ENCODE measurements at regions not wholly inside any gene's neighbourhood (a gene's known extent, or its start where the extent isn't known, plus 50 kb on each side); places are given as distances from the start of the nearest gene placed in this dataset.
"Not testable (repeated sequence)": the region's sequence is repeated elsewhere in the genome, so short reads cannot be mapped to it uniquely, and the experiment has no call there.

DNA sequence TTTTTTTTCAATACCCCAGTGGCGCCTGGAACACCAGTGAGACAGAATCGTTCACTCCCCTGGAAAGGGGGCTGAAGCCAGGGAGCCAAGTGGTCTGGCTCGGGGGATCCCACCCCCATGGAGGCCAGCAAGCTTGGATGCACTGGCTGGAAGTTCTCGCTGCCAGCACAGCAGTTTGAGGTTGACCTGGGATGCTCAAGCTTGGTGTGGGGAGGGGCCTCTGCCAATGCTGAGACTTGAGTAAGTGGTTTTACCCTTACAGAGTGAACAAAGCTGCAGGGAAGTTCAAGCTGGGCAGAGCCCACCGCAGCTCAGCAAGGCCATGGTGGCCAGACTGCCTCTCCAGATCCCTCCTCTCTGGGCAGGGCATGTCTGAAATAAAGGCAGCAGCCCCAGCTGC lies 276.2 kb upstream of the CNTN6 start:
- DNase-seq = no peak

GRCh38 chr3:834679-835078 lies 258.1 kb upstream of the CNTN6 start:
- no peak for DNase-seq

GRCh38 chr3:835096-835495 lies 257.7 kb upstream of the CNTN6 start:
- DNase-seq = no peak

GRCh38 chr3:839981-840380 lies 252.8 kb upstream of the CNTN6 start:
- no peak for DNase-seq

- no peak for DNase-seq
Measured at GRCh38 chr3:851098-851790, 241.6 kb upstream of the CNTN6 start.

GRCh38 chr3:852033-852432 lies 240.8 kb upstream of the CNTN6 start:
- DNase-seq = no peak

- no peak for DNase-seq
Measured at GRCh38 chr3:853489-853888, 239.3 kb upstream of the CNTN6 start.

DNA sequence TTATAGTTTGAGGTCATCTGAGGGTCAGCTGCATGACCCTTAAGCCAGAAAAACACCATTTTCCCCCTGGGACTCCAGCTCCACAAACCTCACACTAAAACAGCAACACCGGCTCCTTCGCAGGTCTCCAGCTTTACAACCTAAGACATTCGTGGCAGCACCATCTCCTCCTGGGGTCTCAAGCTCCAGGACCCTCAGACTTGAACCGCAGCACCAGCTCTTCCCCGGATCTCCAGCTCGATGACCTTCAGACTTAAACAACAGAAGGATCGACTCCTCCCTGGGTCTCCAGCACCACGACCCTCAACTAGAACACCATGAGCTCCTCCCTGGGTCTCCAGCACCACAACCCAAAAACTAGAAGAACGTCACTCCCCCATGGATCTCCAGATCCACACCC lies 233.7 kb upstream of the CNTN6 start:
- no peak for DNase-seq

DNA sequence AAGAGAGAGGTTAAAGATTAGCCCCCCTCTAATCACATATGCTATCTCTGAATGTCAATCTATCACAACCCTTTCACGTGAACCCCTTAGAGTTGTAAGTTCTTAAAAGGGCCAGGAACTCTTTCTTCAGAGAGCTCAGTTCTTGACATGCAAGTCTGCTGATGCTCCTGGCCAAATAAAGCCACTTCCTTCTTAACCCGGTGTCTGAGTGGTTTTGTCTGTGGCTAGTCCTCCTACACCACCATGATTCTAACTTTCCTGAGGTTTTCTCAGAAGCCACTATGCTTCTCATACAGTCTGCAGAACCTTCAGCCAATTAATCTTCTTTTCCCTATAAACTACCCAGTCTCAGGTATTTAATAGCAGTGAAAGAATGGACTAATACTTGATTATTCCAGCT lies 231.1 kb upstream of the CNTN6 start:
- no peak for DNase-seq

GRCh38 chr3:869269-869668 lies 223.6 kb upstream of the CNTN6 start:
- DNase-seq = no peak

- DNase-seq = no peak
Measured at GRCh38 chr3:869734-870133, 223.1 kb upstream of the CNTN6 start.

DNA sequence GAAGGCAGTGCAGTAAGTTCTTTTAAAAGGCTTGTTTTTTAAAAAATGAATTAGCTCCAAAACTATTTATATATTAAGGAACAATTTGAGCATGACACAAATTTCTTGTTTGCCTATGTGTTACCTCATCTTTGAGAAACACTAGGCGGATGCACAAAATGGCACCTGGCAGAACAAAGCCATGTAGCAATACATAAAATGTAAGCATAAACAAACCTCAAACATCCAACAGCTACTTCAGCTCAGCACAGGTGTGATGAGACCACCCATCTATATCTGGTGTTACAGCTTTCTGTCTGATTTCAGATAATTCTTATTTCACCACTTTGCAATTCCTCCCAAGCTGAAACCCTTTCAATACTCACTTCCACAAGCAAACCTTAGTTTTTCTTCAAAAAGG lies 221.2 kb upstream of the CNTN6 start:
- no peak for DNase-seq

- DNase-seq = no peak
Measured at GRCh38 chr3:877001-877400, 215.8 kb upstream of the CNTN6 start.

DNA sequence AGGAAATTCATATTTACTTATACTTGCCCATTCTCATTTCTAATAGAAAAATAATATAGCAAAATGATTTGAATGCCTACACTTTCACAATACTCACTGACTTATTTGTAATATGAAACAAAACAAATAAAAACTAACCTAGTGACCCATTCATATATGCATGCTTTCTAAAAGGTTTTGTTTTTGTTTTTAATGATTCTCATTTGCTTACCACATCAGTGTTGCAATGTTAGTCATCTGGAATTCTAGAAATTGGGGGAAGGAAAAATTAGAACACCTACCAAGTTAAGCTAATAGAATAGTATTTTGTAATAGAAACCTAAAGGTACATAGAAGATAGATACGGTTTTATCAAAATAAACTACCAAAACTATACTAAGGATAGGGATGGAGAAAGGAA lies 214.1 kb upstream of the CNTN6 start:
- DNase-seq = no peak

DNA sequence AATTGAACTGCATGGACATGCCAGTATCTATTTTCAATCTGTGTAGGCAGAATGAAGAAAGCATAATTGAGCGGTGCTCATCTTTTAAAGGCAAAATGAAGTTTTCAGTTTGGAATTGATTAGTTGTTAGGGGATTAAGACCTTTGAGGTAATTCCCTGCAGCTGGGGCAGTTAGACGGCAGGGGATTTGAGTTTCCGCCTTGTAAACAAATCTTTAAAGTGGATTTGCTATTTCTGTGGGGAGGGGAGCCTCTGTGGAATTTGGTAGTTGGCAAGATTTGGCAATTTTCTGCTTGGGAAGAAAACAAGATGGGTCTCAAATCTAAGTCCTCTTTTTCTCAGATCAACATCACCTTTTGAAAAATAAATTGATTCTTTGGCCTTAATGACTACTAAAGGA lies 212.5 kb upstream of the CNTN6 start:
- no peak for DNase-seq

GRCh38 chr3:882533-882932 lies 210.3 kb upstream of the CNTN6 start:
- DNase-seq = no peak

- no peak for DNase-seq
Measured at GRCh38 chr3:901953-902778, 190.7 kb upstream of the CNTN6 start.

GRCh38 chr3:905217-905616 lies 187.6 kb upstream of the CNTN6 start:
- no peak for DNase-seq

GRCh38 chr3:906739-907138 lies 186.1 kb upstream of the CNTN6 start:
- no peak for DNase-seq

- DNase-seq = no peak
Measured at GRCh38 chr3:908839-909238, 184.0 kb upstream of the CNTN6 start.

DNA sequence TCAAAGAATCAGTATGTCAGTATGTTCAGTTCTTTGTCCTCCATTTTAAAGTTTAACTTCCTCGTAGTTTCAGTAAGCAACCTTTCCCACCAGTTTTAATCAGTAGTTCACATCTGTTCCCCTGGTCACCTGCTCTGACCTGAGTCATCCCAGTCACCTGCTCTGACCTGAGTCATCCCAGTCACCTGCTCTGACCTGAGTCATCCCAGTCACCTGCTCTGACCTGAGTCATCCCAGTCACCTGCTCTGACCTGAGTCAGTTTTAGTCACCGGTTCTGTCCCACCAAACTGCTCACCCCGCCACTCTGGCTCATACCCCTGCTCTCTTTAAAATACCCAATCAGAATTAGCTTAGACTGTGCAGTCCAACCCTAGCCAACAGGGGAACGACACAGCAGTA lies 180.1 kb upstream of the CNTN6 start:
- DNase-seq = not testable (repeated sequence)

- no peak for DNase-seq
Measured at GRCh38 chr3:923161-923910, 169.5 kb upstream of the CNTN6 start.

DNA sequence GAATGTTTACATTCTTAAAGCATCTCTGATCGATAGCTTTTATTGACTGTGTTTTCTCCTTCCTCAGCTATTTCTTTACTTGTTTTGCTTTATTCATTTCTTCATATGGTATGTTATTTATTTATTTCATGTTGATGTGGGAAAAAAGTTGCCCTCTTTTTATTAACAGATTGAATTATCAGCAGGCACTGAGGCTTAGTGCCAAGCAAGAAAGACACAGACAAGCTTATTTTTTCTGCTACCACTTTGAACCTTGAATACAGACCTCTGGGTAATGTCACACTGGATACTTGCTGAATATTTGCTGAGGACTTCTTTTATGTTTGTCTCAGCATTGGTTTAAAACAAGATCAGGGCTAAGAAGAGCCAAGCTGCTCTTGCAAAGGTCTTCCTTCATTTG lies 162.0 kb upstream of the CNTN6 start:
- no peak for DNase-seq
